ENCODE measurements at regions not wholly inside any gene's neighbourhood (a gene's known extent, or its start where the extent isn't known, plus 50 kb on each side); places are given as distances from the start of the nearest gene placed in this dataset.

DNA sequence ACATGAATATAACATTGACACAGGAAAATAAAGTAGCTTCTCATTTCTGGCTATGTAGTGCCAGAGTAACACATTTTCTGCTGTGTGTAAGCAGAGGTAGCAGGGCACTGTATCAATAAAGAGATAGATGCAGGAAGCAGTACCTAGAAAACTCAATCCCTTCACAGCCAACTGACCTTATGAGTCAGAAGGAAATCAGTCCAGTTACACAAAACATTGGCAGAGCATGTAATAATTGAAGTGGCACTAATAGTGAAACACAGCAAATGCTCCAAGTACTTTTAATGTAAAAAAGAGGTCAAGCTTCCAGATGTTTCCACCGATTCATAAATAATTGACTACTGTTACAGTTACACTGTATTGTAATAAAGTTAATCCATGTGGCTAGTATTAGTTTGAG lies 706.6 kb downstream of the EFNA5 start:
- intact Hi-C loops (cut with DNase I) = no loop called here
- no peak for DNase-seq (ENCODE audit: low spot score)
- 48% methylated on average over 1 of the region's 1 CpG for WGBS
- Histone ChIP-seq H3K36me3 (no peaks in the 10 kb centered on the region), H3K9me3 (no peaks in the 10 kb centered on the region), H3K27ac (no peak overlapping the region), H3K27me3 (replicated peaks; ENCODE audit: insufficient read depth) (no peaks in the 10 kb centered on the region), H3K4me3 (no peak overlapping the region), H3K4me1 (replicated peaks) (no peaks in the 10 kb centered on the region)
- TF ChIP-seq, protein P1, sequence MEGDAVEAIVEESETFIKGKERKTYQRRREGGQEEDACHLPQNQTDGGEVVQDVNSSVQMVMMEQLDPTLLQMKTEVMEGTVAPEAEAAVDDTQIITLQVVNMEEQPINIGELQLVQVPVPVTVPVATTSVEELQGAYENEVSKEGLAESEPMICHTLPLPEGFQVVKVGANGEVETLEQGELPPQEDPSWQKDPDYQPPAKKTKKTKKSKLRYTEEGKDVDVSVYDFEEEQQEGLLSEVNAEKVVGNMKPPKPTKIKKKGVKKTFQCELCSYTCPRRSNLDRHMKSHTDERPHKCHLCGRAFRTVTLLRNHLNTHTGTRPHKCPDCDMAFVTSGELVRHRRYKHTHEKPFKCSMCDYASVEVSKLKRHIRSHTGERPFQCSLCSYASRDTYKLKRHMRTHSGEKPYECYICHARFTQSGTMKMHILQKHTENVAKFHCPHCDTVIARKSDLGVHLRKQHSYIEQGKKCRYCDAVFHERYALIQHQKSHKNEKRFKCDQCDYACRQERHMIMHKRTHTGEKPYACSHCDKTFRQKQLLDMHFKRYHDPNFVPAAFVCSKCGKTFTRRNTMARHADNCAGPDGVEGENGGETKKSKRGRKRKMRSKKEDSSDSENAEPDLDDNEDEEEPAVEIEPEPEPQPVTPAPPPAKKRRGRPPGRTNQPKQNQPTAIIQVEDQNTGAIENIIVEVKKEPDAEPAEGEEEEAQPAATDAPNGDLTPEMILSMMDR (IDR thresholded peaks at IDR 0.05) = no peak
- TF ChIP-seq POLR2AphosphoS5 (IDR thresholded peaks at IDR 0.05) (no peak), POLR2A (IDR thresholded peaks at IDR 0.05) (no peak)

DNA sequence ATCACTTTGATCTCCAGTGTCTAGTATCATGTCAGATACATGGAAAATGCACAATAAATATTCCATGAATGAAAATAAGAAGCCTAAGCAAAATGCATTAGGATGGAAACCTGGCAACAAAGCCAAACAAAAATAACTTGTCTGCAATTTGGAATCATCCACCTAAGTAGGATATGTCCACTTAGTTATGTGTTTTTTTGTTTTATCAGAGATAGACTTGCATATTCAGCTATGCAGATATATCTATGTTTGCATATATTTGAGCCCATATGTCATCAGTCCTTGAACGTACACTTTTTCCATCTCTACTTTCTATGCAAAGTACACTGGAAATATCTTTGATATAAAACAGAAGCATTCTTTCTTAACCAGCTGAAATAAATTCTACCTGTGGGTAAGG lies 707.1 kb downstream of the EFNA5 start:
- H3K9me3 ChIP-seq = no peaks in the 10 kb centered on the region
- no peak for TF ChIP-seq POLR2AphosphoS5 (IDR thresholded peaks at IDR 0.05)
- TF ChIP-seq POLR2A (IDR thresholded peaks at IDR 0.05) = no peak
- TF ChIP-seq, protein P1 (IDR thresholded peaks at IDR 0.05) = no peak
- no peak overlapping the region for H3K27ac ChIP-seq
- H3K36me3 ChIP-seq = no peaks in the 10 kb centered on the region
- H3K4me3 ChIP-seq = no peak overlapping the region
- intact Hi-C loops (cut with DNase I) = no loop called here
- 79% methylated on average over 1 of the region's 1 CpG for WGBS
- no peak for DNase-seq (ENCODE audit: low spot score)
- no peaks in the 10 kb centered on the region for H3K4me1 ChIP-seq (replicated peaks)
- H3K27me3 ChIP-seq (replicated peaks; ENCODE audit: insufficient read depth) = no peaks in the 10 kb centered on the region

DNA sequence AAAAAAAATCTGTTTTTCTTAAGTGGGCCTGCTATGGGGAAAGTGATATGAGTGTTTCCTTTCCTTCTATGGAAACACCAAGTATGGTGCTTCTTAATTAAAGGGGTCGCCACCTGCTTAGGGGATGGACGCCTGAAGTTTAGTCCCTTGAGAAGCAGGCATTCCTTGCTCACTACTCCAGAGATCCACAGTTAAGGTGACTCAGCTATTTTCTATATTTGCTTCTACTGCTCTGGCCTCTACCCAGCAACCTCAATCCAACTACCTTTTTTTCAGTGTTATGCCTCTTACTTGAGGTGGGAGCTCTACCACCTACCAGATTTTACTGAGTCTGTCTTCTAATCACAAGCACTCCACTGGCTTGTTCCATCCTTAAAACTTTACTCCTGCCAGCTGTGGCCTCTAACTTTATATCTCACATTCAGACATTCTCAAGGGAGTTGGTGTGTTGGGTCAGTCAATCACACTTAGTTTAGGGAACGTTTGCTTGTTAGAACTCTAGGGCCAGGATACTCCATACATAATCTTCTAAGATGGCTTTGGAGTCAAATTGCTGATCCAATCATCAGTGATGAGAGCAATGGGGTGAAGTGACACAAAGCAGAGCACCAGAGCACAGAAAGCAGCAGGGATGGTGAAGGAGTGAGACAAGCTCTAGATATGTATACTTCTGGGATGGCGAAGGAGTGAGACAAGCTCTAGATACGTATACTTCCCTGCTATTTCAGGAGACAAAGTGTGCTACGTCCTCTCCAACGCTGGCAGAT lies 708.1 kb downstream of the EFNA5 start:
- no peak overlapping the region for H3K4me3 ChIP-seq
- 91% methylated on average over 7 of the region's 7 CpGs for WGBS
- intact Hi-C loops (cut with DNase I) = no loop called here
- H3K4me1 ChIP-seq (replicated peaks) = no peaks in the 10 kb centered on the region
- no peak overlapping the region for H3K27ac ChIP-seq
- no peaks in the 10 kb centered on the region for H3K27me3 ChIP-seq (replicated peaks; ENCODE audit: insufficient read depth)
- TF ChIP-seq, protein P1 (IDR thresholded peaks at IDR 0.05) = no peak
- no peak for TF ChIP-seq POLR2AphosphoS5 (IDR thresholded peaks at IDR 0.05)
- TF ChIP-seq POLR2A (IDR thresholded peaks at IDR 0.05) = no peak
- no peaks in the 10 kb centered on the region for H3K36me3 ChIP-seq
- no peaks in the 10 kb centered on the region for H3K9me3 ChIP-seq
- DNase-seq (ENCODE audit: low spot score) = no peak

DNA sequence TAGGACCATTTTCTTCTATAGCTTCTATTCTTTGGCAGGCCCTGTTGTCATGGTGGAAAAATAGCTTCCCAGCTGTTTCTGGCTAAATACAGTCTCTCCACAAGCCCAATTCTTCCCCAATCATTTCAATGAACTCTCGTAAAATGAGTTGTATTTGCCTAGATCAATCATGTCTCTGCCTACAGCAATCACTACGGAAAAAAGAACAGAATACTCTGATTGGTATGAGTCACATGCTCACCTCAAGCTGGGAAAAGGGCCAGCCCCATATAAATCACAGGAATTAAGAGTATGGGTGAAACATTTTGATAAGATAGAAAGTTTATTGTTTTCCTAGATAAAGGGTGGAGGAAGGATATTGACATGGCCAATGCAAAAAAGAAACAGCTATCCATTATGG lies 711.4 kb downstream of the EFNA5 start:
- no peak for DNase-seq (ENCODE audit: low spot score)
- intact Hi-C loops (cut with DNase I) = no loop called here
- WGBS = 46% methylated on average over 2 of the region's 2 CpGs

More for the DNA sequence above, 711.4 kb downstream of the EFNA5 start:
- no peaks in the 10 kb centered on the region for H3K9me3 ChIP-seq
- H3K27ac ChIP-seq = no peak overlapping the region
- H3K36me3 ChIP-seq = no peaks in the 10 kb centered on the region
- no peaks in the 10 kb centered on the region for H3K4me1 ChIP-seq (replicated peaks)
- no peak overlapping the region for H3K4me3 ChIP-seq
- no peak for TF ChIP-seq POLR2A (IDR thresholded peaks at IDR 0.05)
- TF ChIP-seq, protein P1 (IDR thresholded peaks at IDR 0.05) = no peak
- no peak for TF ChIP-seq POLR2AphosphoS5 (IDR thresholded peaks at IDR 0.05)
- no peaks in the 10 kb centered on the region for H3K27me3 ChIP-seq (replicated peaks; ENCODE audit: insufficient read depth)
